ENCODE measurements at regions not wholly inside any gene's neighbourhood (a gene's known extent, or its start where the extent isn't known, plus 50 kb on each side); places are given as distances from the start of the nearest gene placed in this dataset.
"Not testable (repeated sequence)": the region's sequence is repeated elsewhere in the genome, so short reads cannot be mapped to it uniquely, and the experiment has no call there.

DNA sequence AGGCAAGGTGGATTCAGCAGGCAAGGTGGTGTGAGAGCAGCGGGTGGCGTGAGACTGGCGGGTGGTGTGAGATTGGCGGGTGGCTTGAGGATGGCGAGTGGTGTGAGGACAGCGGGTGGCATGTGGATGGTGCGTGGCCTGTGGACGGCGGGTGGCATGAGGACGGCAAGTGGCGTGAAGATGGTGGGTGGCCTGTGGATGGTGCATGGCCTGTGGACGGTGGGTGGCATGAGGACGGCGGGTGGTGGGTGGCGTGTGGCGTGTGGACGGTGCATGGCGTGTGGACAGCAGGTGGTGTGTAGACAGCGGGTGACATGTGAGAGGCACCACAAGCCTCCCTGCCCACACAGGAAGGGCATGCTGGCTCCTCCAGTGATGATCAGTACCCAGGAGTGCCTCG lies 186.9 kb upstream of the SALL3 start:
- no peak for DNase-seq (ENCODE audit: low read depth)

GRCh38 chr18:78793313-78794070 lies 186.1 kb upstream of the SALL3 start:
- no peak for DNase-seq (ENCODE audit: low read depth)

GRCh38 chr18:78794071-78794430 lies 185.6 kb upstream of the SALL3 start:
- DNase-seq (ENCODE audit: low read depth) = no peak

GRCh38 chr18:78796693-78797455 lies 182.7 kb upstream of the SALL3 start:
- DNase-seq (ENCODE audit: low read depth) = no peak

GRCh38 chr18:78797499-78797898 lies 182.1 kb upstream of the SALL3 start:
- no peak for DNase-seq (ENCODE audit: low read depth)

DNA sequence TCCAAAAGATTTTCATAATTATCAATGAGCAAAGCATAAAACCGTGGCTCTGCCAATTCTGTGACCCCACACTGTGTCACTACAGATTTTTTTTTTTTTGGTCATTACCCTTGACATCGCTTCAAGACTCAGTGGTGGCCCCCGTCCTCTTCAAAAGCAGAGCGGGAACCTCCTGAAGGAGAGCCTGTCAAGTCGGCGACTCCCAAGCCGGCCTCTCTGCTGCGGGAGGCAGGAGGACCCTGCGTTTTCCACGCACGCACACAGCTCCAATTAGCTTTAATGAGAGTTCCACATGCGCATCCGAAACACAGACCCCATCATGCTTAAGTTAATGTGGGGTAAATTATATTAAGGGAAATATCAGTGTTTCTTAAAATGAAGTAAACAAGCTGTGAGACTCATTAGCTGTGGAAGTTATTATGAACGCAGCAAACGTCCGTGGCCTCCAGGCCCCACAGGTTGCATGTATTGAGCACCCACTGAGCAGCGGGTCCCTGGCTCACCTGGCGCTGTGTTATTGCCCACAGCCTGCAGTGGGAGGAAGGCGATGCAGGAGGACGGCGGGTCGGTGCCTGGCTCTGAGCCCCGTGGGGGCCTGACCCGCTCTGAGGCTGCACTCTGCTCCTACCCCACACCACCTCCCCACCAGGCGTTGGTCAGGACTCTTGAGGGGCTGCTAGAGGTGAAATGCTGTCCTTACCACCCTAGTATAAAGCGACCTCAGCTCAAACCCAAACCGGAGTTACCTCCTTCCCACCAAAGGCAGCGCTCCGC lies 181.0 kb upstream of the SALL3 start:
- no peak for DNase-seq (ENCODE audit: low read depth)

DNA sequence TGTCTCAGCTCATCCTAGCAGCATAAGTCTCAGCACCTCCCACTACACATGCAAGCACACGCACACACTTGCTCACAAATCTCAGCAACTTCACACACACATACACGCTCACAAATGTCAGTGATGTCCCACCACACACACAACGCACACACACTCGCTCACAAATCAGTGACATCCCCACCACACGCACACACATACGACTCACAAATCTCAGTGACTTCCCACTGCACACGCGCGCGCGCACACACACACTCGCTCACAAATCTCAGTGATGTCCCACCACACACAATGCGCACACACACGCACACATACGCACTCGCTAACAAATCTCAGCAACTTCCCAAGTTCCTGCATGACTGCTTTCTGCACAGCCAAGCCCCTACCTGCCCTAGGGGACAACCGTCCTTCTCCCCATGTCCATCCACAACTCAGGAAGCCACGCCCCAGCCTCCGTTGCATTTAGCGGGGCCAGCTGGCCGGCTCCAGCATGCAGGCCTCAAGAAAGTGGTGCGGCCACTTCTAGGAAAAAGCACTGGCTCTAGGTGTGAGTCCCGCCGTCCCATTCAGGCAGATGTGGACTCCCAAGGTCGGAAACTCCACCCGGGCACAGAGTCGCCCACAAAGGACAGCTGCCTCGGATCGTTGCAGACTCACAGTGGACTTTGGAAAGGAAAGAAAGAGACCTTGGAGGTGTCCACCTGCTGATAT lies 180.1 kb upstream of the SALL3 start:
- no peak for DNase-seq (ENCODE audit: low read depth)

DNA sequence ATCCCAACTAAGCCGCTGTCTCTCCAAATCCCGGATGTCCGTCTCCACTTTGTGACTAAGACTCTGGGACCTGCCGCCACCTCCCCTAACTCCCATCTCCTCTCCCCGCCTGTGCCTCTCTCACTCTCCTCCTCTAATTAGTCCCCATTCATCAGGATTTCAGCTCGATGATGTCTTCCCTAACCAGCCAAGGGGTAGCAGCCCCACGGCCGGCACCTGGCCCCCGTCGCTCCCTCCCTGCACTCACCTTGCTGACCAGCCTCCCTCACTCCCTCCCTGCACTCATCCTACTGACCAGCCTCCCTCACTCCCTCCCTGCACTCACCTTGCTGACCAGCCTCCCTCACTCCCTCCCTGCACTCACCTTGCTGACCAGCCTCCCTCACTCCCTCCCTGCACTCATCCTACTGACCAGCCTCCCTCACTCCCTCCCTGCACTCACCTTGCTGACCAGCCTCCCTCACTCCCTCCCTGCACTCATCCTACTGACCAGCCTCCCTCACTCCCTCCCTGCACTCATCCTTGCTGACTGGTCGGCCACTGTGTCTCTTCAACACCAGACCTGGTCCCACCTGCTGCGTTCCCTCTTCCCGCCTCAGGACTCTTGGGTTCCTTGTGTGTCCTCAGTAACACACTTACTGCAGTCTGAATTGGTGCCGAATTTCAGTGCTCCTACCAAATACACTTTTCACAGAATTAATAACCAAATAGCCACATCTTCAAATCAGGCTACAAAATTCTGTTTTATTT lies 179.3 kb upstream of the SALL3 start:
- DNase-seq (ENCODE audit: low read depth) = not testable (repeated sequence)

GRCh38 chr18:78801011-78801410 lies 178.6 kb upstream of the SALL3 start:
- DNase-seq (ENCODE audit: low read depth) = no peak

DNA sequence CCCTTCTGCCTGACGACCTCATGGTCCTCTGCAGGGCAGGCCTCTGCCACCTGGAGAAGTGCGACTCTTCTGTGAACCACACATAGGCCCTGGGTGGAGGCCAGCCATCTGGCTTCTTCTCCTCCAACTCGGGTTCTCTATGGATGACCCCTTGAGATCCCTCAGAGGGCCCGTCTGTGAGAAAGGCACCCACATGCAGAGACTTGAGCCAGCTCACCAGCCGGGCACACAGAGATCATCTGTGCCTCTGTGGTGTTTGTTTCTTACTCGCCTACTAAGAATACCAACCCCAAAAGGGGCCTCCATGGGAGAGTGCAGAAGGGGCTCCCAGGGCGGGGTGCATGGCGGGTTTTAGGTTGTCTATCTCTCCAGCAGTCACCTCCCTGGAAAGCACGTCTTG lies 176.5 kb upstream of the SALL3 start:
- DNase-seq (ENCODE audit: low read depth) = no peak

DNA sequence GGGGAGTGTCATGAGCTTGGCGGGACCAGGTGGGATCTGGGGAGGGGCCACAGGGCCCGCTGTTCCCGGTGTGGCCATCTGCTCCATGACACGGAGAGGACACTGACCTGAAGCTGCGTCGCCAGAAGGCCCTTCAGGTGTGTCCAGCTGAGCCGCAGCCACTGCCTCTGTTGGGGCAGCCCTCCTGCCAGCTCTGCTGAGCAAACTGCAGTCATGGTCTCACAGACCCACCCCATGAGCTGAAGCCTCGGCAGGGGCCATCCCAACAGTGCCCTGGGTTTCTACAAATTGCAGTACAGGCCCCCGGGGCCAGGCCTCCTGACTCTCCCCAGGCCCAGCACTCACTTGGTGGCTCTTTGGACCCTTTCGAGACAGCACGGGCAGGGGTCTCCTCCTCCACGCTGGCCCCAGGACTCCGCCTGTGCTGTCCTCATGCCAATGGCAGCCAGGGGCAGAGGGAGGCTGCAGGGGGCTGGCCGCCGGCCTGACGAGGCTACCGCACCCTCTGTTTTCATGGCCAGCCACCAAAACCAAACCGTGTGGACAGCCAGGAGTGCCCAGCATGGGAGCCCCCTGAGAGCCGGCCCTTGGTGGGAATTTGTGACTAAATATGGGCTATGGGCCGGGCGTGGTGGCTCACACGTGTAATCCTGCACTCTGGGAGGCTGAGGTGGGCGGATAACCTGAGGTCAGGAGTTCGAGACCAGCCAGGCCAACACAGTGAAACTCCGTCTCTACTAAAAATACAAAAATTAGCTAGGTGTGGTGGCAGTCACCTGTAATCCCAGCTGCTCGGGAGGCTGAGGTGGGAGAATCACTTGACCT lies 175.2 kb upstream of the SALL3 start:
- no peak for DNase-seq (ENCODE audit: low read depth)

GRCh38 chr18:78805840-78806239 lies 173.8 kb upstream of the SALL3 start:
- no peak for DNase-seq (ENCODE audit: low read depth)

DNA sequence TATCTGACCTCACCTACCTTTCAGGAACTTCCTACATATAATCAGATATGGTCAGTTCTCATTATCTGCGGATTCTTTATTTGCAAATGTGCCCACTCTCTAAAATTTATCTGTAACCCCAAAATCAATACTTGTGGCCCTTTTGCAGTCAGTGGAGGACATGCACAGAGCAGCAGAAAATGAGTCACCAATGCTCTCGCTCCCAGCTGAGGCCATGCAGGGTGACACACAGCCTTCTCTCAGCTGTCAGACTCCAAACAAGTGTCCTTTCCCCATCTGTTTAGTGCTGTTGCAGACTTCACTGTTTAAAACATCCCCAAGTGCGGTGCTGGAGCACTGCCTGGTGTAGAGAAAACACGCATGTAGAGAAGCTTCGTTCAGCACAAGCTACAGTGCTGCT lies 171.9 kb upstream of the SALL3 start:
- DNase-seq (ENCODE audit: low read depth) = no peak

GRCh38 chr18:78809845-78810244 lies 169.8 kb upstream of the SALL3 start:
- DNase-seq (ENCODE audit: low read depth) = no peak

GRCh38 chr18:78810706-78811105 lies 168.9 kb upstream of the SALL3 start:
- DNase-seq (ENCODE audit: low read depth) = no peak

- DNase-seq (ENCODE audit: low read depth) = no peak
Measured at GRCh38 chr18:78812067-78812466, 167.6 kb upstream of the SALL3 start.

DNA sequence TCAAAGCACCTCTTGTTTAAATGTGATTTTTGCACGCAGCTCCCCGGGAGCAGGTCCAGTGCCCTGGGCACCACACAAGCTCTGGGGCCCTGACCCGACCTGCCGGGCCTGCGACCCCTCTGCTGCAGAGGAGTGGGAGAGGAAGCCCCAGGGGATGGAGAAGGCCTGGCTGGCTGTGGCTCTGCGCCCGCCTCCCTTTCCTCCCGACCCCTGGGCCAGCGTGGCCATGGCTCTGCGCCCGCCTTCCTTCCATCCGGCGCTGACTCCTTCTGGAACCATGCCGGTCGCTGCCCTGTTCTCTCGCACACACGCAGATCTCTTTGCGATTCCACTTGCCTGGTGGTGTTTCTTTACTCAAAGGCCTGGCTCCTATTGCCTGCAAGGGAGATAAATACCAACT lies 166.5 kb upstream of the SALL3 start:
- no peak for DNase-seq (ENCODE audit: low read depth)

- DNase-seq (ENCODE audit: low read depth) = no peak
Measured at GRCh38 chr18:78813936-78814710, 165.5 kb upstream of the SALL3 start.

- no peak for DNase-seq (ENCODE audit: low read depth)
Measured at GRCh38 chr18:78814766-78815165, 164.9 kb upstream of the SALL3 start.

- no peak for DNase-seq (ENCODE audit: low read depth)
Measured at GRCh38 chr18:78816114-78816513, 163.5 kb upstream of the SALL3 start.
